ES-I3 (cell line): ENCODE measurements at regions not wholly inside any gene's neighbourhood (a gene's known extent, or its start where the extent isn't known, plus 50 kb on each side); places are given as distances from the start of the nearest gene placed in this dataset.
A peak's percentile ranks its signal among the peaks of the same experiment; 100 is the strongest.

Experiments
- H3K36me3 ChIP-seq: 2 replicates; pipeline ENCODE4 v1.6.1; 2013; ENCODE audit warnings: mild to moderate bottlenecking, low read length, control low read depth, moderate library complexity; ENCODE audit not compliant: insufficient read depth
- H3K4me1 ChIP-seq: 2 replicates; pipeline ENCODE4 v1.6.1; 2013; ENCODE audit warnings: mild to moderate bottlenecking, control low read depth, low read length; ENCODE audit not compliant: insufficient read depth
- H3K9ac ChIP-seq: 2 replicates; pipeline ENCODE4 v1.6.1; 2013; ENCODE audit warnings: low read depth, mild to moderate bottlenecking, low read length, moderate library complexity
- H3K9me3 ChIP-seq: 2 replicates; pipeline ENCODE4 v1.6.1; 2013; ENCODE audit warnings: mild to moderate bottlenecking, low read length, moderate library complexity; ENCODE audit not compliant: control insufficient read depth, insufficient read depth

DNA sequence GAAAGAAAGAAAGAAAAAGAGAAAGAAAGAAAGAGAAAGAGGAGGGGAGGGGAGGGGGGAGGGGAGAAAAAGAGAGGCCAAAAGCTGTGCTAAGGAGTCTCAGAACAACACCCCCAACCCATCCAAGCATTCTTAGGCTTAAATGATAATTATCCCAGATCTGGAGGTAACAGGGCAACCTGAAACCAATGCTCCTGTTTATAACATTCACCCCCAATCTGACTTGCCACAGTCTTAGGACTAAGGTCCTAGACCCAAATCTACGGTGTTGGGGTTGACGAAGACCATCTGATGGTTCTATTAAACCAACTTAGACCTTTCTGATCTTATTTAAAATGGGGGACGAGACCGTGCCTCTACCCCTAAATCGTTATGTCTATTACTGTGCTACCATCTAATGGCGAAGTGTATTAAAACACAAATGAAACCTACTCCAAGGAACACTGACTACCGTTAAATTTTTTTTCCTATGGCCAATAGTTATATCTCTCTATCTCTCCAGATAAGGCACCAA lies 119.3 kb upstream of the CDC42BPA start:
- H3K9me3 ChIP-seq, result no peaks in the 10 kb centered on the region
- no peak overlapping the region for H3K9ac ChIP-seq
- no peaks in the 10 kb centered on the region for H3K36me3 ChIP-seq
- H3K4me1 ChIP-seq, result peaks cover 10% of the 10 kb centered on the region; the same call in 1 of the 2 replicates

DNA sequence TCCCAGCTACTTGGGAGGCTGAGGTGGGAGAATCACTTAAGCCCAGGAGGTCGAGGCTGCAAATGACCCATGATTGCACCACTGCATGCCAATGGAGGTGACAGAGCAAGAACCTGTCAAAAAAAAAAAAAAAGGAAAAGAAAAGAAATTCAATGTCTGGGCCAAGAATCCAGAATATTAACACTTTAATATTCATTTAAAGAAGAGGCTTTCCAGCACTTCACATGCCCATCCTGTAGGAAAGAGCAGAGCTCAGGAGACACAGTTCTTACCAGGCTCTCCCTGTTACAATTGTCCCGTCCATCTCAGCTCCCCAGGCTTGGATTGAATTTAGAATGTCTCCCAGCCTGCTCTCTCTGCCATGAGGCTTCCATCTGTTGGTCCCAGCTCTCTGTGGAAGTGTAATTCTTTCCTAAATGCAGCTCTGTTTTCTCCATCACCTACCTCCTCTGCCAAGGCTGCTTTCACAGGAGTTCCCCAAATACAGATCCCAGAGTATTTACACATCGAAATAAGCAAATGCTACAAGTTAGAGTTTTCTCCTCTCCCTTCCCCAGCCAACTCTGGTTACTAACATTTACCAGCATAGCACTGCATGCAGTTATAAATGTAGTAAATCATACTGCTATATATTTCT lies 116.6 kb upstream of the CDC42BPA start:
- Histone ChIP-seq H3K9me3 (no peaks in the 10 kb centered on the region), H3K4me1 (peaks cover 21% of the 10 kb centered on the region; the same call in 1 of the 2 replicates), H3K9ac (no peak overlapping the region), H3K36me3 (no peaks in the 10 kb centered on the region)

DNA sequence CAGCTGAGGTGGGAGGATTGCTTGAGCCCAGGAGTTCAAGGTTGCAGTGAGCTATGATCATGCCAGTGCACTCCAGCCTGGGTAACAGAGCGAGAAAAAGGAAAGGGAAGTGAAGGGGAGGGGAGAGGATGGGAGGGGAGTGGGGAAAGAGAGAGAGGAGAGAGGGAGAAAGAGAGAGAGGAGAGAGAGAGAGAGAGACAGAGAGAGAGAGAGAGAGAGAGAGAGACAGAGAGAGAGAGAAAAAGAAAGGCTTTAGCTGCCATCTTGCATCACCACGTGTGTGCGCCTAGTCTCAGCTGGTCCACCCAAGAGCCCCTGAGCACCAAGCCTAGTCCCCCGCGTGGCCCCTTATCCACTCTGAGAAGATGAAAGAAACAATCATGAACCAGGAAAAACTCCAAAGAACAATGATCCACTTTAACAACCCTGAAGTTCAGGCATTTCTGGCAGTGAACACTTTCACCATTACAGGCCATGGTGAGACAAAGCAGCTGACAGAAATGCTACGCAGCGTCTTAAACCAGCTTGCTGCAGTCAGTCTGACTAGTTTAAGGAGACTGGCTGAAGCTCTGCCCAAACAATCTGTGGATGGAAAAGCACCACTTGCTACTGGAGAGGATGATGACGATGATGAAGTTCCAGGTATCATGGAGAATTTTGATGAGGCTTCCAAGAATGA lies 115.5 kb upstream of the CDC42BPA start:
- no peaks in the 10 kb centered on the region for H3K36me3 ChIP-seq
- no peaks in the 10 kb centered on the region for H3K9me3 ChIP-seq
- H3K4me1 ChIP-seq, result peaks cover 32% of the 10 kb centered on the region
- no peak overlapping the region for H3K9ac ChIP-seq

DNA sequence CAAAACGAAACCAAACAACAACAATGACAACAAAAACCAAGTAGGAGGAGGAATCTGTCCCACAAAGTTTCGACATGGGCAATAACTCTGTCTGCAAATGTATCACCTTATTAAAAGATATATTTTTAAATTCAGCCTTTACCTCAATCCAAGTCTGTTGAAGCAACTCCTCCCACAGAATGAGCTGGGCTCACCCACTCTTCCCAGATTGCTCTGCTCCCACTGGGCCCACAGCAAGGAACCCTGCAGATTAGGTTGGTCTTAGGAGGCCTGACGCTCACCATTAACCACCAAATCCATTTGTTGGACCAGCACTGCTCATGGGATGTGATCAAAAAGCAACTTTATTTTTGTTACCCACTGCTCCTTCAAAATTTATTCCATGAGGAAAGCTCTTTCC lies 114.7 kb upstream of the CDC42BPA start:
- no peaks in the 10 kb centered on the region for H3K36me3 ChIP-seq
- H3K9ac ChIP-seq, result no peak overlapping the region
- no peaks in the 10 kb centered on the region for H3K9me3 ChIP-seq
- H3K4me1 ChIP-seq, result peaks cover 32% of the 10 kb centered on the region

DNA sequence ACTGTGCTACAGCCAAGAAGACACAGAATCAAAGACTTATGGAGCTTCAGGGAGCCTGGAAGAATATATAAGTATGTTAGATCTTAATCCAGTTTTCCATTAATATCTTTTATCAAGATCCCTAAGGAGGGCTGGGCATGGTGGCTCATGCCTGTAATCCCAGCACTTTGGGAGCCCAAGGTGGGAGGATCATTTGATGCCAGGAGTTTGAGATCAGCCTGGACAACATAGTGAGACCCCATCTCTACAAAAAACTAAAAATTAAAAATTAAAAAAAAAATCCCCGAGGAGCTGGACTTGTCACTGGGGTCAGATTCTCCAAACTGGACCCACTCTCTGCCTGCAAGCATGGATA lies 113.9 kb upstream of the CDC42BPA start:
- Histone ChIP-seq H3K4me1 (peaks cover 32% of the 10 kb centered on the region), H3K9ac (no peak overlapping the region), H3K9me3 (no peaks in the 10 kb centered on the region), H3K36me3 (no peaks in the 10 kb centered on the region)

DNA sequence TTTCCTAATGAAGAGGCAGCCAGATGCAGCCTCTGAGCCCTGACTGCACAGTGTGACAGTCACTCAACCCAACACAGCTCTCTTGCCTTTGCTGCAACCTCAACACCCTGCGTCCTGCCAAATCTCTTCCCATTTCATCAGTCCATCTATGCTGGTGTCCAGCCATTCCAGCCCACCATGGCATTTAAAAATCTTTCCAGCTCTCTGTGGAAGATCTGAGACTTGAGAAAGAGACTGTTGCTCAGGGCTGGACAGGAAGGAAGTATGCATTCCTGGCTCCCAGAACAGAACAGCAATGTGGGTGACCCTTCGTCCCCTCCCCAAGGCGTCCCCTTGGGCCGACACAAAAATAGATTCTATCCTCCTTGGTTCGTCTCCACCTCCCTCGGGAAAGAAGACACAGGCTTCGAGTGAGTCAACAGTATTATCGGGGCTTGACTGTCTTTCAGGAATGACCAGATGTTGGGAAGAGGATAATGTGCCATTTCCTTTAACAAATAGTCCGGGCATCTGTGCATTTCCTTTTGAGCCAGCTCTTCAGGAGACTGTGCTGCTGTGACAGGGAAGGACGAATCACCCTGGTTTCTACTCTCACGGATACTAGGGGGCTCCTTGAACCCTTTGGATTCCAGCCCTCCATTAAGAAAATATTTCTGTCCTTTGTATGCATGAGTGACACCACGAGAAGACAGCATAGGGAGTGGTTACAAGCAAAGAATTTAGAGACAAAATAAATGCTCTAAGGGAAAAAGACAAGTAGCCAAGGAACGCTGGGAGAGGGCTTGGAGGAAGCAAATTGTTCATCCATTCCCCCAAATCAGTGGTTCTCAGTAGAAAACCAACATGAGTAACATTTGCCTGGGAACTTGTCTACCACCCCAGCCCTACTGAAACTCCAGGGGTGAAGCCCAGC lies 111.4 kb upstream of the CDC42BPA start:
- H3K4me1 ChIP-seq, result peaks cover 27% of the 10 kb centered on the region
- no peaks in the 10 kb centered on the region for H3K9me3 ChIP-seq
- 0 out of 2 replicates have a peak overlapping the region, but pooled peaks have one; percentile 4 for H3K9ac ChIP-seq
- no peaks in the 10 kb centered on the region for H3K36me3 ChIP-seq

DNA sequence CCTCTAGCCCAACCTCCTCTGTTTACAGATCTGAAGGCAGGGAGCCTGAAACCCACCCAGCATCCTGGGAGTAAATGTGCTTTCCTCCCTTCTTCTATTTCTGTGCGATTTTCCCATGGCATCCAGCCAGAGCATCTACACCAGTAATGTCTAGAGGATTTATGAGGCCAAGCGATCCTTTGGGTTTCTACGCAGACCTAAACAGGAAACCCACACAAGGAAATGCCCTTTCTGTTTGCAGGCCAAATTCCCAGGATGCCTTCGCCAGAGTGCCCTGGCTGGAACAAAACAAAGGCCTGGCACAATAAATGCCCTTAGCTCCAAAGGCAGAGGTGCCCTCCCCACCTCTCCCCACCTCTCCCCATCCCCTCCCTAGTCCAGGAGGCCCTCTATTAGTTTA lies 110.5 kb upstream of the CDC42BPA start:
- H3K4me1 ChIP-seq, result peaks cover 27% of the 10 kb centered on the region
- H3K9me3 ChIP-seq, result no peaks in the 10 kb centered on the region
- H3K9ac ChIP-seq, result no peak overlapping the region
- no peaks in the 10 kb centered on the region for H3K36me3 ChIP-seq

DNA sequence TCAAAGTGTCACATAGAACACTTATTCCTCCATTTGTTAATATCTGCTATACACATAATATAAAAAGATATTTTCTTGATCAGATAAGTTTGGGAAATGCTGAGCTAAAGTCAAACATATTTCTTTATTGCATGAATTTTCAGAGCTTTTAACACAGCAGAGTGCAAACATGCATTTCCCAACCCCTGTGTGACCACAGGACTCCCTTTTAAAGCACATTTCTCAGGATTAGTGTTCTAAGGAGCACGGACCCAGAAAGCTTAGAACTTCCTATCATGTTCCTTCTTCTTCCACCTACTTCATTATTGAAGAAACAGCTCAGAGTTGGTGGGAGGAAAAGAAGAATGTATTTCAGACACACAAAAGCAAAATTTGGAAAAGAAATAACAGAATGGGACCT lies 109.1 kb upstream of the CDC42BPA start:
- Histone ChIP-seq H3K9me3 (no peaks in the 10 kb centered on the region), H3K9ac (no peak overlapping the region), H3K4me1 (peaks cover 27% of the 10 kb centered on the region), H3K36me3 (no peaks in the 10 kb centered on the region)

DNA sequence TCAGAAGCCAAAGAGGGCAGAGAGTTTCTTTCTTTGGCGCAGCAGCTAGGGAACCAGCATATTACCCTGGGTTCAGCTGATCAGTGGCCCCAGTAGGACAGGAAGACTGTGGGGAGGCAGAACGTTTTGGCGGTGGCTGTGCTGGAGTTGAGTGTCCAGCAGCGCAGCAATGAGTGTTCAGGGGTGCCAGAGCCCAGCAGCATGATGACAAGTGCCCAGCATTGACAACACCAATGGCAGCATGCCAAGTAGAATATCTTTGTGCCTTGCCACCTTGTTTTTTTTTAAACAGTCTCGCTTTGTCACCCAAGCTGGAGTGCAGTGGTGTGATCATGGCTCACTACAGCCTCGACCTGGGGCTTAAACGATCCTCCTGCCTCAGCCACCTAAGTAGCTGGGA lies 106.7 kb upstream of the CDC42BPA start:
- Histone ChIP-seq H3K36me3 (no peaks in the 10 kb centered on the region), H3K9me3 (no peaks in the 10 kb centered on the region), H3K4me1 (peaks cover 11% of the 10 kb centered on the region), H3K9ac (no peak overlapping the region)

DNA sequence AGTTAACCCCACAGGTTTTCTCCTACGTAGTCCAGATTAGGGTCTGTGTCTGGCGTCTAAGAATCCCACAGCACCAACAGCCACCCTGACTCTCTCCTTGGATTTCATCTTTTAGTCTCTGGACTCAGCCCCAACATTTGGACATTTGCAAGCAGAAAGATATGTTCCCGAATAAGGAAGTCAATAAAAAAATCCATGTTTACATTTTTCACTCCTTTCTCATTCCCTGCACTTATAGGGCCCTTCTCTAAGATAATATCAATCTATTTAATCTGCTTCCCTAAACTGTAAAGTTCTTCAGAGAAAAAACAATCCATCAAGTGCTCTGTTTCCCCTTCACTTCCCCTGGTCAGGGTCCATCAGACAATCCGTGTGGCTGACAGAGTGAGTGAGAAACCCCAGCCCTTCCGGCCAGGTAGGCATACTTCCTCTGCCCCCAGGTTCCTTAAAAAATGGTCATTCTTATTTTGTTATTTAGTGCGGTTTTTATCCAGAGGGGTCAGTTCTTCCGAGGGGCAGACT lies 105.9 kb upstream of the CDC42BPA start:
- Histone ChIP-seq H3K9ac (no peak overlapping the region), H3K36me3 (no peaks in the 10 kb centered on the region), H3K4me1 (peaks cover 3% of the 10 kb centered on the region), H3K9me3 (no peaks in the 10 kb centered on the region)

DNA sequence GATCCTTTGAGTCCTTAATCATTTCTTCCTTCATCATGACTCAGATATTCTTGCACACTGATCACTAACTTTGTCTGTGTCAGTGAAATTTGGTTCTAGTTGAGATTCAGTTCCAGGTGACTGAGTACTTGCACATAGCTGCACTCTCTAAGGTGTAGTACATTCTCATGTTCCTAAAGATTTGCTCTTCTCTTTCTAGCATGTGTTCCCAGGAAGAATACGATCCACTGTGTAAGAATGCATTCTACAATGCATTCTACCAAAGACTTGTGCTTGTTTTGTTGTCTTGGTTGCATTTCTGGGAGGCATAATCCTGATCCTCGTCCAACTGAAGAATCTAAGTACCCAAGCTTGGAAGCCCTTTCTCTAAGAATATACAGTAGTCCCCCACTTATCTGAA lies 104.3 kb upstream of the CDC42BPA start:
- Histone ChIP-seq H3K36me3 (no peaks in the 10 kb centered on the region), H3K9me3 (no peaks in the 10 kb centered on the region), H3K9ac (no peak overlapping the region), H3K4me1 (no peaks in the 10 kb centered on the region)

DNA sequence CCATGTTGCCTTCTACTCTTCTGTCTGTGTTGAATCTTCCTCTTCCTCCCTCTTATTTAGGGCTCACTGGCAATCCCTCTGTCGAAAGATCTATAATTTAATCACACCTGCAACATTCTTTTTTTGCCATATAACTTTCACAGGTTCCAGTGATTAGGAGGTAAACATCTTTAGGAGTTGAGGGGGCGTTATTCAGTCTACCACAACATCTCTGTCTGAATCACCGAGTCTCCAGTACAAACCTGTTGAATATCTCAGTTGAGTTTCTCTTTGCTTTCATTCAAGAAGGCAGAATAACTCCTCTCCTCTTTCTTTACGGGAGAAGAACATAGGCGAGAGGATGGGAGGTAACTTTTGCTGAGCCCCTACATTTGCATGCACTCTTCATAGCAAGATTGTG lies 101.9 kb upstream of the CDC42BPA start:
- H3K4me1 ChIP-seq, result no peaks in the 10 kb centered on the region
- H3K9ac ChIP-seq, result no peak overlapping the region
- no peaks in the 10 kb centered on the region for H3K9me3 ChIP-seq
- H3K36me3 ChIP-seq, result no peaks in the 10 kb centered on the region

DNA sequence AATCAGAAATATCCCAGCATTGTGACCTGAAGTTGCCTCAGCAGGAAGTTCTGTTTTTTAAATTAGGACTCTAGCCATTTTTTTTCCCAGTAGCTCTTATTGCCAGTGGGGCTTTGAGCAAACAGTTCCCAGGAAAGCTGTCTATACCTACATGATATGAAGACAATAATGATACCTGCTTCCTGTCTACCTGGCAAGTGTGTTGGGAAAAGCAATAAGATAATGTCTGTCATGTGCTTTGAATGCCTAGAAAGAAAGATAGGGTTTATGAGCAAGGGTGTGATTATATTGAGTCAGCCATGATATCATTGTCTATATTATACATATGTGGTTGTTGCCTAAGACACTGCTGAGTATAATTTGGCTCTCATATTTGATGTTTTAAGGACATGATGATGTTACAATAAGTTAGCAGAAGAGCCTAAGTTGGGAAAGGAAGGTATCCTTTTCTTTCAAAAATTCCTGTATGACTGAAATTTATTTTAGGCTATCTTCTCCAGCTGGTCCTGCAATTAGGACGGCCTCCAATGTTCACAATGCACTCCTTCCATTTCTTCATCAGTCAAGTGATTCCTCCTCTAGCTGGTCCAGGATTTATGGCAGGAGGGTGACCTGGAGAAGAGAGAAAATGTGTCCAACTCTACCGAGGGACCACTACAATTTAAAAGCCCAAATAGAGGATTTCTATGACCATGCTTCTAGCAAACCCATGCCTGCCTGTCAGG lies 99.6 kb upstream of the CDC42BPA start:
- Histone ChIP-seq H3K9ac (no peak overlapping the region), H3K36me3 (no peaks in the 10 kb centered on the region), H3K4me1 (no peaks in the 10 kb centered on the region), H3K9me3 (no peaks in the 10 kb centered on the region)
